ENCODE measurements at regions not wholly inside any gene's neighbourhood (a gene's known extent, or its start where the extent isn't known, plus 50 kb on each side); places are given as distances from the start of the nearest gene placed in this dataset.

GRCh38 chr11:91967026-91967690, 257.5 kb upstream of the FAT3 start:
- DNase-seq (ENCODE audit: low spot score in 2 of 2) (no peak), FAIRE-seq (no peak)

GRCh38 chr11:91966368-91966767, 258.2 kb upstream of the FAT3 start:
- DNase-seq (ENCODE audit: low spot score in 2 of 2) = no peak
- FAIRE-seq = no peak

GRCh38 chr11:91960770-91961169, 263.8 kb upstream of the FAT3 start:
- no peak for DNase-seq (ENCODE audit: low spot score in 2 of 2)
- no peak for FAIRE-seq

DNA sequence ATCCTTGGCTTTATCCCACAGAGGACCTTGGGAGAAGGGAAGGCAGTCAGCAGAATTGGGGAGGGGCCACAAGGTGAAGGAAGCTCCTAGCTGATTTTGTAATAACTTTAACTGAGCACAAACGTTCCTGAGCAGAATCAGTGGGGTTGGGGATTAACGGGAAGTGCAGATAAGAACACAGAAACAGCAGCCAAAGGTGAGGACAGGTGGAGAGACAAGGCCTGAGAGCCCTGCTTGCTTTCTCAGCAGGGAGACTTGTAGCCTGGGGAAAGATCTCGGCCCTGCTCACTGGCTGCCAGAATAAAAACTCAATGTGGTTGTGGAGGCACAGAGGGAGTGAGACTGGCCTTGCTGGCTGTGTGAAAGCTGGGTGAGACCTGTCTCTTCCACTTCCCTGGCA, 265.2 kb upstream of the FAT3 start:
- no peak for FAIRE-seq
- no peak for DNase-seq (ENCODE audit: low spot score in 2 of 2)

GRCh38 chr11:91956711-91957110, 267.9 kb upstream of the FAT3 start:
- DNase-seq (ENCODE audit: low spot score in 2 of 2) (no peak), FAIRE-seq (no peak)

- DNase-seq (ENCODE audit: low spot score in 2 of 2) (no peak), FAIRE-seq (no peak)
These were observed 269.4 kb upstream of the FAT3 start for GRCh38 chr11:91955206-91955605.

DNA sequence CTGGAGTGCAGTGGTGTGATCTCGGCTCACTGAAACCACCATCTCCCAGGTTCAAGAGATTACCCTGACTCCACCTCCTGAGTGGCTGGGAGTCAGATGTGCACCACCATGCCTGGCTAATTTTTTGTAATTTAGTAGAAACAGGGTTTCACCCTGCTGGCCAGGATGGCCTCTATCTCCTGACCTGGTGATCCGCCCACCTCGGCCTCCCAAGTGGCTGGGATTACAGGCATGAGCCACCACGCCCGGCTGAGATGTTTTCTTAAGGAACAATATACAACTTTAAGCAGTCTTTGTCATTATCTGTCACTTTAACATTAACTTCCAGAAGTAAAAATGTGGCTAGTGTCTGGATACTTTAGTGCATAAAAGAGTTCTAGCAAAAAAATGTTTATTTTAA, 272.6 kb upstream of the FAT3 start:
- DNase-seq (ENCODE audit: low spot score in 2 of 2) (no peak), FAIRE-seq (no peak)

- no peak for FAIRE-seq
- DNase-seq (ENCODE audit: low spot score in 2 of 2) = no peak
These were observed 277.3 kb upstream of the FAT3 start for GRCh38 chr11:91947215-91947820.

DNA sequence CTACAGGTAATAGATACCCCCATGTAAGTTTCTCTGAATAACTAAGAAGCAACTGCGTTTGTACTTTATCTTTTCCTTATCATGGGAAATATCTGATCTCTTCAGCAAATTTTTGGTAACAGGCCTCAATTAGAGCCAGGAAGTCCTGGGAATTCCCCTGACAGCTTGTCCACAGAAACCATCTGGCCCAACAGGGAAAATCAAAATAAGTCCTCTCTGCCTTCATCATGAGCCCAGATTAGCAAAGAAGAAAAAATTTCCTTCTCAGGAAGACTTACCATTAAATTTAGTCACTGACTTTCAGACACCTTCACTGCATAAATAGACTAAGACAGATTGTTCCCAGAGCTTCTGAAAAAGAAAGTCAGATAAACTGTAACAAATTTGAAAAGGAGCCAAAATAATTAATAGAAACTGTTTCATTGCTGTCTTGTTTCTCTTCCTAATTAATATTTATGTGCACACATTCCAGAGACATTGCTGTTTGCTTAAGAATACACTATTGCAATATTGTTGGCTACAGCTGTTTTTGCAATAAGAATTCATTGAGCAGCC, 278.1 kb upstream of the FAT3 start:
- DNase-seq (ENCODE audit: low spot score in 2 of 2) = no peak
- FAIRE-seq = no peak

DNA sequence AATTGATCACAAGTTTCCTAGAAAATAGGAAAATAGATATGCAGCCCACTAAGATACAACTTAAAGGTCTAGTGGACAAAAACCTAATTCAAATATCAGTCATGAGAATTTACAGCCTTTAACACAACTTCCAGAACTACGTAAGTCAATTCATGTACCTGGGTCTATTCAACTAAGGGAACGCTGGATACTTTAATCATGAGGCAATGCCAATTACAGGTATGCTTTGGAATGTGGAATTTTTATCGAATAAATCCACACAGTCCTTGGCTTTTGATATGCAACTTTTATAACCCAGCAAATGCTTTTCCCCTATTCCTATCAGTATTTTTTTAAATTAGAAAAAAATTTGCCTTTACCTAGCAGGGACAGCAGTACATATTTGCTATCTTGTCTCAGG, 289.5 kb upstream of the FAT3 start:
- no peak for FAIRE-seq

GRCh38 chr11:91932151-91932821, 292.3 kb upstream of the FAT3 start:
- FAIRE-seq = no peak

More for the DNA sequence above, 289.5 kb upstream of the FAT3 start:
- DNase-seq (ENCODE audit: low spot score in 2 of 2) = no peak

DNA sequence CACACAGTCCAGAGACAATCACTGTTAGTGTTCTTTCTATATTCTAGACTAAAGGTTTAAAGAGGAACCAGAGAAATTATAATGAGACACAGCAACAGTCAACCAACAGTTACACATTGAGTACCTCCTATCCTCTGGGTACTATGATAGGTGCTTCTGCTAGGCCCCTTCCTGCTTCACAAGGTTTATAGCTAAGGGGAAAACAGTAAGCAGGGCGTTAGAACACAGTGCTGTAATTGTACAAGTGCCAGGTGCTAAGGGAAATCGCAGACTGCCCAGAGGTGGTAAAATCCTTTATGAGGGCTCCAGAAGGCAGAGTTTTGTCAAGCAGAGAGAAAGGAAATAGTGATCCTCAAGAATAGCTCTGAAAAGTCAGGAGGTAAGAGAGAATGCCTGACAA, 297.2 kb upstream of the FAT3 start:
- FAIRE-seq (no peak), DNase-seq (ENCODE audit: low spot score in 2 of 2) (no peak)

More at GRCh38 chr11:91932151-91932821, 292.3 kb upstream of the FAT3 start:
- DNase-seq (ENCODE audit: low spot score in 2 of 2) = no peak

DNA sequence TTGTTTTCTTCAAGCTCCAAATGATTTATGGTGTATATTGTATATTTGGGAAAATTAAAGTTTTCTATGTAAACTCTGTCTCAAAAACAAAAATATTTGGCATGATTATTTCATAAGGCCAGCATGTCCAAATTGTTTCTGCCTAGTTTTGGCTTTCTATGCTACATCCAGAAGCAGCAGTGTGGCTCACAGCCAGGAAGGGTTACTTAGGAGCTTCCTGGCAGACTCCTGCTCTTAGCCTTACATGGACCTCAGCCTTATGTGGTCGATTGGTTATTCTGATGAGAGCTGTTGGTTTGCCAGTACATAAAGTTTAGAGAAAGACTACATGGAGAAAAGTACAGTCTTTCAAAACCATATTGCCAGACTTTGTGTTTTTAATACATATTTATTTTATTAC, 297.7 kb upstream of the FAT3 start:
- no peak for DNase-seq (ENCODE audit: low spot score in 2 of 2)
- FAIRE-seq = no peak

- FAIRE-seq = no peak
- no peak for DNase-seq (ENCODE audit: low spot score in 2 of 2)
These were observed 301.8 kb upstream of the FAT3 start for GRCh38 chr11:91922846-91923245.

- no peak for FAIRE-seq
- no peak for DNase-seq (ENCODE audit: low spot score in 2 of 2)
These were observed 302.6 kb upstream of the FAT3 start for GRCh38 chr11:91921974-91922373.

DNA sequence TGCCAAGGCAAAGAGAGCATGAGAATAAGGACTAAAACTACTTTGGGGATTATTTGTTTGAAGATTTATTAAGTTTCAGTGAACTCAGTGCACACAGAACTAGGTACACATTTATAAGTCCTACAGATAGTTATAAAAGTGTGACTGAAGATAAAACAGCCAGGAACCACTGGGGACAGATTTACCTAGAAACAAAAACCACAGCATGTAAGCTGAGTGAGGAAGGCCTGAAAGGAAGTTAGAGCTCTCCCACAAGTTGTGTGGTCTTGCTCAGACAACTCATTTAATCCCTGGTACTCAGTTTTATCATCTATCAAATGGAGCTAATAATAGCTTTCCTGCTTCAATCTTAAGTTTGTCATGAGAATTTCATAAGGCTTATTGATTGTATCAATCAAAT, 311.2 kb upstream of the FAT3 start:
- FAIRE-seq (no peak), DNase-seq (ENCODE audit: low spot score in 2 of 2) (no peak)

GRCh38 chr11:91912322-91912721, 312.3 kb upstream of the FAT3 start:
- FAIRE-seq = no peak

GRCh38 chr11:91906871-91907624, 317.6 kb upstream of the FAT3 start:
- DNase-seq (ENCODE audit: low spot score in 2 of 2) = no peak
- FAIRE-seq = no peak

More at GRCh38 chr11:91912322-91912721, 312.3 kb upstream of the FAT3 start:
- DNase-seq (ENCODE audit: low spot score in 2 of 2) = no peak

DNA sequence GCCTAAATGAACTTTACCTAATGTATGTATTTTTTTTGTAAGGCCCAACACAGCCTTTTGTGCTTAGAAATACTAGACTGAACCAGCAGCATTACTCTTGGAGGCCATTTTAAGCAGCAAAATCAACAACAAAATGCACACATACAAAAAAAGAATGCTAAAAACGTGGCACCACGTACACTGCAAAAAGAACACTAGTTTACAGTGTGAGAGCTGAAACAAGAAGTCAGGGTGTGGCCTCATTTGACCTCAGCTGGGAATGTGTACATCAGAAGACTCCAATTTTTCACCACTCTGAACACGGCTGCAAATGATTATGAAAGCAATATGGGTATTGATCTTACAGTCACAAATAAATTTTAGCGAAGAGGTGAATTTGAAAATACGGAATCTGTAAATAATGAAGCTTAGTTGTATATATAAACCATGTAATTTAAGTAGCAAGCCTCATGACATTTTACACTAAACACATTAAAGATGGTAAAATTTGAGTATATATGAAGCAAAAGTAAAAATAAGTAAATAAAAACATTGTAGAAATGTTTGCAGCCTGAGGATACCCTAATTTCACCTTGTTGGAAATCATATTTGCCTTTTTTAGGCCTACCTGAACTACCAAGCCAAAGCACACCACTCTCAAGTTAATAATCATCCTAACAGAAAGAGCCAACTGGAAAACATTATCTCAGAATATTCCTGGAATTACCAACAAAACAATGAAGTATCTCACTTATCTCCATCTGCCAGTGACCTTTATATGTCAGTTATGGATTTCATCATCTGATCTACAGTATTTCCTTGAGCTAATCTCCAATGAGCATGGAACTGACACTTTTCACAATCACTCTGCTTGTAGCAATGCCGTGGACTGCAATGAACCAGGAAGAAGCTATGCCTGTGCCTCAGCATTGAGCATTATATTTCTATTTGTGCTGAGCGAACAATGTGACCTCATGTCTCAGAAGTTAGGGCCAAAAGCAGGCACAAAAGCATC, 319.5 kb upstream of the FAT3 start:
- DNase-seq (ENCODE audit: low spot score in 2 of 2) (no peak), FAIRE-seq (no peak)

GRCh38 chr11:91902312-91902711, 322.3 kb upstream of the FAT3 start:
- no peak for FAIRE-seq
- DNase-seq (ENCODE audit: low spot score in 2 of 2) = no peak
